ENCODE measurements at regions not wholly inside any gene's neighbourhood (a gene's known extent, or its start where the extent isn't known, plus 50 kb on each side); places are given as distances from the start of the nearest gene placed in this dataset.
"Not testable (repeated sequence)": the region's sequence is repeated elsewhere in the genome, so short reads cannot be mapped to it uniquely, and the experiment has no call there.

DNA sequence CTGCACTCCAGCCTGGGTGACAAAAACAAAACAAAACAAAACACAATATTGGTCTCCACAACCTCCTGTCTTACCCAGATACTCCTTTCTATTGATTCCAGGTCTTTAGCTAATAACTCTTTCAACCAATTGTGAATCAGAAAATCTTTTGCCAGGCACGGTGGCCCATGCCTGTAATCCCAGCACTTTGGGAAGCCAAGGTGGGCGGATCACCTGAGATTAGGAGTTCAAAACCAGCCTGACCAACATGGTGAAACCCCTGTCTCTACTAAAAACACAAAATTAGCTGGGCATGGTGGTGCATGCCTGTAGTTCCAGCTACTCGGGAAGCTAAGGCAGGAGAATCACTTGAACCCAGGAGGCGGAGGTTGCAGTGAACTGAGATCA lies 88.5 kb upstream of the METTL9 start:
- TF ChIP-seq, protein P1, sequence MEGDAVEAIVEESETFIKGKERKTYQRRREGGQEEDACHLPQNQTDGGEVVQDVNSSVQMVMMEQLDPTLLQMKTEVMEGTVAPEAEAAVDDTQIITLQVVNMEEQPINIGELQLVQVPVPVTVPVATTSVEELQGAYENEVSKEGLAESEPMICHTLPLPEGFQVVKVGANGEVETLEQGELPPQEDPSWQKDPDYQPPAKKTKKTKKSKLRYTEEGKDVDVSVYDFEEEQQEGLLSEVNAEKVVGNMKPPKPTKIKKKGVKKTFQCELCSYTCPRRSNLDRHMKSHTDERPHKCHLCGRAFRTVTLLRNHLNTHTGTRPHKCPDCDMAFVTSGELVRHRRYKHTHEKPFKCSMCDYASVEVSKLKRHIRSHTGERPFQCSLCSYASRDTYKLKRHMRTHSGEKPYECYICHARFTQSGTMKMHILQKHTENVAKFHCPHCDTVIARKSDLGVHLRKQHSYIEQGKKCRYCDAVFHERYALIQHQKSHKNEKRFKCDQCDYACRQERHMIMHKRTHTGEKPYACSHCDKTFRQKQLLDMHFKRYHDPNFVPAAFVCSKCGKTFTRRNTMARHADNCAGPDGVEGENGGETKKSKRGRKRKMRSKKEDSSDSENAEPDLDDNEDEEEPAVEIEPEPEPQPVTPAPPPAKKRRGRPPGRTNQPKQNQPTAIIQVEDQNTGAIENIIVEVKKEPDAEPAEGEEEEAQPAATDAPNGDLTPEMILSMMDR (IDR thresholded peaks at IDR 0.05; ENCODE audit: low read depth, low read length, missing input control): not testable (repeated sequence)
- TF ChIP-seq TAF1 (conservative IDR thresholded peaks at IDR 0.05); HNF4A (conservative IDR thresholded peaks at IDR 0.05); SP1 (IDR thresholded peaks at IDR 0.05): not testable (repeated sequence)
- TF ChIP-seq, protein P2, sequence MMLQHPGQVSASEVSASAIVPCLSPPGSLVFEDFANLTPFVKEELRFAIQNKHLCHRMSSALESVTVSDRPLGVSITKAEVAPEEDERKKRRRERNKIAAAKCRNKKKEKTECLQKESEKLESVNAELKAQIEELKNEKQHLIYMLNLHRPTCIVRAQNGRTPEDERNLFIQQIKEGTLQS (IDR thresholded peaks at IDR 0.05): not testable (repeated sequence)
- TF ChIP-seq, protein P3, sequence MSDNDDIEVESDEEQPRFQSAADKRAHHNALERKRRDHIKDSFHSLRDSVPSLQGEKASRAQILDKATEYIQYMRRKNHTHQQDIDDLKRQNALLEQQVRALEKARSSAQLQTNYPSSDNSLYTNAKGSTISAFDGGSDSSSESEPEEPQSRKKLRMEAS (IDR thresholded peaks at IDR 0.05): not testable (repeated sequence)

All from liver (tissue), 3 donors.